ENCODE measurements at regions not wholly inside any gene's neighbourhood (a gene's known extent, or its start where the extent isn't known, plus 50 kb on each side); places are given as distances from the start of the nearest gene placed in this dataset.

DNA sequence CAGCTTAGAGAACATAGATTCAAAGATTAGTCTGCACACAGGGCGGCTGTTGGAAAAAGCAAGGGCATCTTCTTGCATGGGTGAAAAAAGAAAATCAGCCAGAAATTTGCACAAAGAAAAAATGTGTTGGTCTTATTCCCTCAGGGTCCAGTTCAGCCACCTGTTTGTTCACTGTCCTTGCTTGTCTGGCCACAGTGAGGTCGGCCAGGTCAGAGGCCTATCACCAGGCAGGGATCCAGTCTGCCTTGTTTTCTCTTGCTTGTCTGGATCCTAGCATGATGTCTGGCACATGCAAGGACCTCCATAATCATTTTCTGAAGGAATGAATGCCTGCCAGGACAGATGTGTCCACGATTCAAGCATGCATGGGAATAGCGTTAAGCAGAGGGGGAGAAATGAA, 359.1 kb upstream of the TBX3 start:
- TF ChIP-seq CTCF (IDR thresholded peaks at IDR 0.05), result no peak
- TF ChIP-seq POLR2AphosphoS5 (IDR thresholded peaks at IDR 0.05), result no peak
